ENCODE measurements at regions not wholly inside any gene's neighbourhood (a gene's known extent, or its start where the extent isn't known, plus 50 kb on each side); places are given as distances from the start of the nearest gene placed in this dataset.

DNA sequence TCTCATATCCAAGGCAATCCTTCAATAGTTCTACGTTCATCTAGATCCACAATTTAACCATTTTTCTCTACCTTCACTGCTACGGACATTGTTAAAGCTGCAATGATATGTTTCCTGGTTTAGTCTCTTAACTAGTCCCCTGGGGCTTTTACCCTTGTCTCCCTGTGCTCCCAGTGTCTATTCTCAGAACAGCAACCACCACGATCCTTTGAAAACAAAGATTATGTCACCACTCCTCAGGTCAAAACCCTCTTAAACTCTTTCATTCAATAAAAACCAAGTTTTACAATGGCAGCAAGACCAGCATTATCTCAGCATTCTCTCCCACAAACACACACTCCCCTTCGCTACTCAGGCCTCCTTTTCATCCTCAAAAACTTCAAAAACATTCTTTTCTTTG is 298.2 kb upstream of the CHST9 start:
- TF ChIP-seq, protein P1, sequence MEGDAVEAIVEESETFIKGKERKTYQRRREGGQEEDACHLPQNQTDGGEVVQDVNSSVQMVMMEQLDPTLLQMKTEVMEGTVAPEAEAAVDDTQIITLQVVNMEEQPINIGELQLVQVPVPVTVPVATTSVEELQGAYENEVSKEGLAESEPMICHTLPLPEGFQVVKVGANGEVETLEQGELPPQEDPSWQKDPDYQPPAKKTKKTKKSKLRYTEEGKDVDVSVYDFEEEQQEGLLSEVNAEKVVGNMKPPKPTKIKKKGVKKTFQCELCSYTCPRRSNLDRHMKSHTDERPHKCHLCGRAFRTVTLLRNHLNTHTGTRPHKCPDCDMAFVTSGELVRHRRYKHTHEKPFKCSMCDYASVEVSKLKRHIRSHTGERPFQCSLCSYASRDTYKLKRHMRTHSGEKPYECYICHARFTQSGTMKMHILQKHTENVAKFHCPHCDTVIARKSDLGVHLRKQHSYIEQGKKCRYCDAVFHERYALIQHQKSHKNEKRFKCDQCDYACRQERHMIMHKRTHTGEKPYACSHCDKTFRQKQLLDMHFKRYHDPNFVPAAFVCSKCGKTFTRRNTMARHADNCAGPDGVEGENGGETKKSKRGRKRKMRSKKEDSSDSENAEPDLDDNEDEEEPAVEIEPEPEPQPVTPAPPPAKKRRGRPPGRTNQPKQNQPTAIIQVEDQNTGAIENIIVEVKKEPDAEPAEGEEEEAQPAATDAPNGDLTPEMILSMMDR (IDR thresholded peaks at IDR 0.05; ENCODE audit: insufficient read depth, missing control alignments): no peak
- DNase-seq (ENCODE audit: insufficient read length, low spot score): no peak
- FAIRE-seq: no peak

DNA sequence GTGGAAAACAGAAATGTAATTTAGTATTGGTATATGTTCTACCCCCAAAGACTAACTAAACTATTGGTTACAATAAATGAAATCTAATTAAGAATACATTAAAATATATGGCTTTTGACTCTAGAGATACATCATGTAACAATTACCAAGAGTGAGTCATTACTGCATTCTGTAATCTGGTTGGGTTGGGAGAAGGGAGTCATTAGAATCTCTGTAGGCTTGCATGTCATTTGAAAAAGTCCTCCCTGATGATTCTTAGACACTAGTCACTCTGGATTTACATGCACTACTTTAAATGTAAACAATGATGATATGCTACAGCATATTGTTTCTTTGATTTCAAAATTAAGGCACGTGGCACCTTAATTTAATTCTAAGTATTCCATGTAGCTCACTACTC is 293.4 kb upstream of the CHST9 start:
- FAIRE-seq (no peak), DNase-seq (ENCODE audit: insufficient read length, low spot score) (no peak)
- TF ChIP-seq, protein P1 (IDR thresholded peaks at IDR 0.05; ENCODE audit: insufficient read depth, missing control alignments): no peak

DNA sequence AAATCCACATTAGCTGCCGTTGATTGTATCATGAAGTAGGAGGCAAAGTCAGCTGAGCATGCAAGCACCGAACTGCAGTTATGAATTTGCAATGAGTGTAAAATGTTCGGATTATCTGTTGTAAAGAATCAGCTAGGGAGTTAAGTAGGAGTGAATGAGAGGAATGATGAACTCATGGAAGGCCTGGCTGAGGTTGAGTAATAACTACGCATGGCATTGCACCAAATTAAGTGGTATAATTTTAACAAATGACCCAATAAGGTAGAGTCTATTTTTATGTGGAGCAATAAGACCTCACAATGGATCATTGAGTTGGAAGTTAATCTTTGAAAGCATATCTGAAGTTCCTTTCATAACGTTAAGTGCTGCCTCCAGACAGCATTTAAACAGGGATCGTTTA is 288.2 kb upstream of the CHST9 start:
- no peak for DNase-seq (ENCODE audit: insufficient read length, low spot score)
- FAIRE-seq: peak; percentile 41
- TF ChIP-seq, protein P1 (IDR thresholded peaks at IDR 0.05; ENCODE audit: insufficient read depth, missing control alignments): no peak

DNA sequence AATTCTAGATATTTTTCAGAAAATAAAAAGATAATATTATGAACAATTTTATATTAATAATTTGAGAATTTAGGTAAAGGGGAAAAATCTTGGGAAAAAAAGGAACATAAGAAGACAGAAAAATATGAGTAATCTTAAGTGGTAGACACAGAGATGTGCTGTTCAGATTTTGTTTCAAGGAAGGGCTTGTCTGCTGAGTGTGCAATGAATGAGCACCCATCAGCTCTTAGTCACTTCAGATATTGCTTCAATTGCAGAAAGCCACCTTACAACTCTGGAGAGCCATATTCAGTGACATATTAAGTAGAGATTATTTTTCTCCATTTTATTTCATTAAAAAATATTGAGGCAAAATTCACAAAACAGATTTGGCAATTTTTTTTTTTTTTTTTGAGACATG is 282.0 kb upstream of the CHST9 start:
- FAIRE-seq: no peak
- TF ChIP-seq, protein P1 (IDR thresholded peaks at IDR 0.05; ENCODE audit: insufficient read depth, missing control alignments): no peak
- no peak for DNase-seq (ENCODE audit: insufficient read length, low spot score)

DNA sequence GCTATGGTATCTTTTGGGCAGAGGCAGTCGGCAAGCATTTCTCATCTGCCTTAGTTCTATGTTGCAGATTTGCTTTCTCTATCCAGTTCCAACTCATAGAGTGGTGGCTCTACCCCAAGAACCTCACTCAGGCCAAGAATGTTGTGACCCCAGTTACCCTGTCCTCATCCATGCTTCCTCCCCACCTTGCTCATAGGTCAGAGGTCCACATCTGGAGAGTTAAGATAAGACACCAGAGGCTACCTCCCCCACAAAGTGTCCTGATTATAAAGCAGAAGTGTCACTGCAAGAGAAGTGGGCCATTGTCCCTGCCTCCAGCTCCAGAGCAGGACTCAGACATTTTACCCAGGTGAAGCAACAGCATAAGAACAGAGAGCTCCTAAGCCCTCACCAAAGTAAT is 276.8 kb upstream of the CHST9 start:
- no peak for DNase-seq (ENCODE audit: insufficient read length, low spot score)
- TF ChIP-seq, protein P1 (IDR thresholded peaks at IDR 0.05; ENCODE audit: insufficient read depth, missing control alignments): no peak
- no peak for FAIRE-seq

DNA sequence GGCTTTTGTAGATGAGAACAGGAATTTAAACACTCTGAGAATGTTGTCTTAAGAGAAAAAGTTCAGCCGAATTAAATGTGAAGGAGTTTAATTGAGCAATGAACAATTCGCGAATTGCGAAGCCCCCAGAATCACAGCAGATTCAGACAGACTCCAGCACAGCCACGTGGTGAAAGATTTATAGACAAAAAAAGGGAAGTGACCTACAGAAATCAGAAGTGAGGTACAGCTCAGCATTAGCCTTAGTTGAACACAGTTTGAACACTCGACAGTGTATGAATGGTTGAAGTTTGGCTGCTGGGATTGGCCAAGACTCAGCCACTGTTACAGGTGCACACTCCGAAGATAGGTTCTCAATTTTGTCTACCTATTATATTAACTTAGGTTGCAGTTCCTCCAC is 264.0 kb upstream of the CHST9 start:
- DNase-seq (ENCODE audit: insufficient read length, low spot score) (no peak), FAIRE-seq (no peak)
- TF ChIP-seq, protein P1 (IDR thresholded peaks at IDR 0.05; ENCODE audit: insufficient read depth, missing control alignments): no peak

DNA sequence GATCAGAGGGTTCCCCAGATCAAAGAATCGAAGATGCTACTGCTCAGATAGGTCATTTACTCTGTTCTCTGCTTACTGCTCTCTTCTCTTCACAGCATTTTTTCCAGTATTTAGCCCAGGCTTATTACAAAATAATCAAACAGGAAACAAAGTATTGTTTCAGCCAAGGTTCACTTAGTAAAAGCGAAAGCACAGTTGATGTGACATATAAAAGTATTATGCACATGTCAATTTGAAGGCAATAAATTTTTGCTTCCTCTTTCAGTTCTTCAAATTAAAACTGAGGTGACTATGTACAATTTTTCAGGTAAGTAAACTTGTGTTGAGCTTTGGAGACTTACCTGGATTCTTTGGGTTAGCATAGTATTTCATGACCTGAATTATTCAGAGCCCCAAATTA is 262.8 kb upstream of the CHST9 start:
- TF ChIP-seq, protein P1 (IDR thresholded peaks at IDR 0.05; ENCODE audit: insufficient read depth, missing control alignments): no peak
- DNase-seq (ENCODE audit: insufficient read length, low spot score): no peak
- FAIRE-seq: peak; percentile 53
